Testis (tissue), 2 donors: ENCODE measurements at regions not wholly inside any gene's neighbourhood (a gene's known extent, or its start where the extent isn't known, plus 50 kb on each side); places are given as distances from the start of the nearest gene placed in this dataset.

Source experiments
- POLR2A ChIP-seq: fragments of 450-650 bp; IDR thresholded peaks from one replicate; pipeline ENCODE4 v1.6.1; 2017; ENCODE audit warnings: antibody characterized with exemption, mild to moderate bottlenecking, moderate library complexity
- TF ChIP-seq, protein P1 (sequence below), 3 experiments: fragments of 450-650 bp in 2 of 3; fragments of 200-600 bp in 1 of 3; sonication (generic) in 1 of 3; IDR thresholded peaks; one replicate each; pipeline ENCODE4 v1.5.1; 2016 to 2019; ENCODE audit warnings: antibody characterized with exemption in 3 of 3, mild to moderate bottlenecking in 2 of 3, moderate library complexity in 1 of 3

DNA sequence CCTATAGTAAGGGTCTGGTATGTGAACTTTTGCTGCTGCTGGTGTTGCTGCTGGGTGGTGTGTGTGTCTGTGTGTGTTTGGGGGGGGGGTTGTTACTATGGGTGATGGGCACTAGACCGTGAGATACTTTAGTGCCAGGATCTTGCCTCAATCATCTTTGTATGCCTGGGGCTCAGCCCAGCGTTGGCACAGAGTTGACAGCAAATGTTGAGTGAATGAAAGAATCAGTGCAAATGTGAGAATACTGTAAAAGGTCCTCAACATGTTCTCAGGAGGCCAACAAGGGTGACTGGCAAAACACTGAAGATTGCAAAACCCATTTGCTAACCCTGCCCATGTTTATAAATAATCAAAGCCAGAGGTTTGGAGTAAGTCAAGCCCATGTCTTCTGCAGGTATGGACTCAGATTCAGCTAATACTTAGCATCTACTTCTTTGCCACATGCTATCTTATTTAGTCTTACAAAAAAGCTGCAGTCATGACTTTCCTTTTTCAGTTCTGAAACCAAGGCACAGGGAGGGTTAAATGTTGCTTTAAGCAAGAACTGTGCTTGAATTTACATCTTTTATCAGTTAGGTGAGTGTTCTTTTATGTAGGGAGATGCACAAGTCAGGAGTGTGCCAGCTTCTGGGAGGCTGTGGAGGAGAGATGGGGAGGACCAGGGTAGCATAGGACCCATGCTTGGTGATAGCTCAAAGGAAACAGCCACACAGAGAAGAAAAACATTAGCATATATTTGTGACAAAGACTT is 125.3 kb upstream of the SPACA1 start:
- TF ChIP-seq, protein P1, sequence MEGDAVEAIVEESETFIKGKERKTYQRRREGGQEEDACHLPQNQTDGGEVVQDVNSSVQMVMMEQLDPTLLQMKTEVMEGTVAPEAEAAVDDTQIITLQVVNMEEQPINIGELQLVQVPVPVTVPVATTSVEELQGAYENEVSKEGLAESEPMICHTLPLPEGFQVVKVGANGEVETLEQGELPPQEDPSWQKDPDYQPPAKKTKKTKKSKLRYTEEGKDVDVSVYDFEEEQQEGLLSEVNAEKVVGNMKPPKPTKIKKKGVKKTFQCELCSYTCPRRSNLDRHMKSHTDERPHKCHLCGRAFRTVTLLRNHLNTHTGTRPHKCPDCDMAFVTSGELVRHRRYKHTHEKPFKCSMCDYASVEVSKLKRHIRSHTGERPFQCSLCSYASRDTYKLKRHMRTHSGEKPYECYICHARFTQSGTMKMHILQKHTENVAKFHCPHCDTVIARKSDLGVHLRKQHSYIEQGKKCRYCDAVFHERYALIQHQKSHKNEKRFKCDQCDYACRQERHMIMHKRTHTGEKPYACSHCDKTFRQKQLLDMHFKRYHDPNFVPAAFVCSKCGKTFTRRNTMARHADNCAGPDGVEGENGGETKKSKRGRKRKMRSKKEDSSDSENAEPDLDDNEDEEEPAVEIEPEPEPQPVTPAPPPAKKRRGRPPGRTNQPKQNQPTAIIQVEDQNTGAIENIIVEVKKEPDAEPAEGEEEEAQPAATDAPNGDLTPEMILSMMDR (IDR thresholded peaks at IDR 0.05): no peak
- no peak for TF ChIP-seq POLR2A
